K562 (cell line): ENCODE measurements at regions not wholly inside any gene's neighbourhood (a gene's known extent, or its start where the extent isn't known, plus 50 kb on each side); places are given as distances from the start of the nearest gene placed in this dataset.

Experiments
- ATAC-seq: fragments of 200-7000 bp; cut with Tn5 transposase; 3 replicates; pipeline ENCODE4 v1.9.1; 2020; ENCODE audit warnings: moderate library complexity
- BruUV-seq: library from RNA; stranded (reverse); fragments of 400-500 nt; replicated peaks from 2 replicates; lab custom pipeline; 2021; lab: Mats Ljungman, UMichigan
- CTCF ChIA-PET: fragments of 300-600 bp; formaldehyde crosslinking; extraction: SDS; loops from one replicate; lab custom pipeline; 2021; ENCODE audit warnings: low intra/inter-chr PET ratio; lab: Yijun Ruan, JAX
- POLR2A ChIA-PET: fragments of 300-600, 350-650 bp; sonication (Branson Sonifier 250); formaldehyde crosslinking; extraction: SDS; loops from one replicate; lab custom pipeline; 2021; ENCODE audit warnings: antibody characterized with exemption, inconsistent platforms; lab: Yijun Ruan, JAX
- DNase-seq, 4 experiments: peaks; one replicate each; pipeline versions ENCODE4 v3.0.0 to v3.0.0-alpha.2; 2011 to 2018; ENCODE audit warnings: low spot score in 3 of 4, mixed read lengths in 3 of 4; ENCODE audit errors: extremely low read depth in 1 of 4
- FAIRE-seq: peaks from 2 replicates; lab custom pipeline; 2011; peaks lifted over from hg19 to GRCh38; lab: Jason Lieb, UNC
- H2AFZ ChIP-seq: 2 replicates; pipeline ENCODE4 v1.6.0; 2011; ENCODE audit warnings: low read depth, low read length, control low read depth, inconsistent platforms
- H3K27ac ChIP-seq: fragments of 200-600 bp; 3 replicates; pipeline ENCODE4 v1.8.0; 2011; ENCODE audit warnings: low read depth, mild to moderate bottlenecking, control low read depth, inconsistent platforms, low read length, moderate library complexity, mixed read lengths; ENCODE audit errors: extremely low read depth
- H3K27me3 ChIP-seq, 2 experiments: fragments of 300-600 bp in 1 of 2; 2 replicates in 1 of 2; 3 replicates in 1 of 2; pipeline versions ENCODE4 v1.6.0 to v1.8.0; 2011; ENCODE audit warnings: inconsistent platforms in 2 of 2, low read length in 2 of 2, mild to moderate bottlenecking in 1 of 2, mixed read lengths in 1 of 2, moderate library complexity in 1 of 2; ENCODE audit not compliant: control insufficient read depth in 2 of 2, insufficient read depth in 2 of 2
- H3K36me3 ChIP-seq: fragments of 300-600 bp; 3 replicates; pipeline ENCODE4 v1.8.0; 2011; ENCODE audit warnings: mild to moderate bottlenecking, low read length, inconsistent platforms; ENCODE audit not compliant: control insufficient read depth, insufficient read depth
- H3K4me1 ChIP-seq, 2 experiments: fragments of 200-600 bp in 1 of 2; replicated peaks in 1 of 2; 2 replicates in 1 of 2; 3 replicates in 1 of 2; pipeline versions ENCODE4 v1.5.1 to v1.8.0; 2011; ENCODE audit warnings: inconsistent platforms in 2 of 2, low read length in 2 of 2, mild to moderate bottlenecking in 1 of 2, mixed read lengths in 1 of 2, moderate library complexity in 1 of 2; ENCODE audit not compliant: control insufficient read depth in 2 of 2, insufficient read depth in 2 of 2
- H3K4me2 ChIP-seq: 2 replicates; pipeline ENCODE4 v1.6.1; 2011; ENCODE audit warnings: low read length, control low read depth, inconsistent platforms, mixed read lengths; ENCODE audit not compliant: insufficient read depth
- H3K4me3 ChIP-seq: fragments of 200-600 bp; sonication (generic), shearing (Covaris generic); 2 replicates; pipeline ENCODE4 v1.5.1; 2016; ENCODE audit warnings: control low read depth, inconsistent platforms
- H3K79me2 ChIP-seq: fragments of 200-600 bp; 3 replicates; pipeline ENCODE4 v1.8.0; 2011; ENCODE audit warnings: low read length, inconsistent platforms; ENCODE audit not compliant: control insufficient read depth, insufficient read depth
- H3K9ac ChIP-seq, 2 experiments: 2 replicates each; pipeline versions ENCODE4 v1.6.0 to v1.6.1; 2011; ENCODE audit warnings: low read depth in 2 of 2, low read length in 2 of 2, control low read depth in 1 of 2, inconsistent platforms in 1 of 2, mild to moderate bottlenecking in 1 of 2, mixed read lengths in 1 of 2; ENCODE audit not compliant: insufficient read depth in 1 of 2
- H3K9me1 ChIP-seq: one replicate; pipeline ENCODE4 v1.6.0; 2011; ENCODE audit warnings: inconsistent platforms, mild to moderate bottlenecking, low read length, moderate library complexity; ENCODE audit not compliant: control insufficient read depth, insufficient read depth
- H3K9me3 ChIP-seq: replicated peaks from 2 replicates; pipeline ENCODE4 v1.5.1; 2011; ENCODE audit warnings: low read depth, low read length, inconsistent platforms; ENCODE audit not compliant: control insufficient read depth, insufficient read depth
- H4K20me1 ChIP-seq: replicated peaks from 2 replicates; pipeline ENCODE4 v1.6.1; 2011; ENCODE audit warnings: low read length, inconsistent platforms, mixed read lengths; ENCODE audit not compliant: control insufficient read depth, insufficient read depth
- BRF2 ChIP-seq: IDR thresholded peaks from 3 replicates; pipeline ENCODE4 v1.6.1; 2011; ENCODE audit warnings: borderline replicate concordance, mild to moderate bottlenecking; ENCODE audit not compliant: insufficient read length, insufficient read depth
- FOSL1 ChIP-seq: fragments of 200-800 bp; sonication (Bioruptor generic); conservative IDR thresholded peaks from 2 replicates; pipeline ENCODE4 v1.6.1; 2016; ENCODE audit warnings: missing genetic modification characterization, missing compliant biosample characterization
- GTF3C2 ChIP-seq: IDR thresholded peaks from 3 replicates; pipeline ENCODE4 v1.6.1; 2011; ENCODE audit warnings: borderline replicate concordance, mild to moderate bottlenecking, moderate library complexity; ENCODE audit not compliant: insufficient read length; ENCODE audit errors: extremely low read depth
- KAT7 ChIP-seq: sonication (generic); formaldehyde crosslinking; IDR thresholded peaks from 2 replicates; pipeline ENCODE4 v1.8.0; 2022; ENCODE audit warnings: missing genetic modification reagents, mild to moderate bottlenecking, borderline replicate concordance
- MCM5 ChIP-seq: fragments of 450-650 bp; IDR thresholded peaks from 2 replicates; pipeline ENCODE4 v1.6.1; 2016; ENCODE audit warnings: low read depth
- MXI1 ChIP-seq: IDR thresholded peaks from 2 replicates; pipeline ENCODE4 v1.6.1; 2011; ENCODE audit warnings: low read depth, mild to moderate bottlenecking, improper control_type of control experiment, low read length
- PRMT5 ChIP-seq: sonication (generic); formaldehyde crosslinking; IDR thresholded peaks from 2 replicates; pipeline ENCODE4 v1.5.0; 2020; ENCODE audit warnings: missing genetic modification reagents
- SMARCB1 ChIP-seq: IDR thresholded peaks from 2 replicates; pipeline ENCODE4 v1.6.1; 2011; ENCODE audit warnings: improper control_type of control experiment, low read depth; ENCODE audit not compliant: insufficient read length
- WGBS: fragments of 100-300 bp; shearing (Covaris generic); methylation state at CpG from one replicate; pipeline ENCODE4 v1.1.6; 2016; ENCODE audit warnings: low coverage, mixed read lengths; ENCODE audit not compliant: insufficient coverage; ENCODE audit errors: missing lambda C conversion rate; 5-methylcytosine and 5-hydroxymethylcytosine counted together
- in situ Hi-C: fragments of 300-500 bp; cut with MboI; formaldehyde crosslinking; loops from 4 replicates; pipeline ENCODE4 v1.15.0; 2018; ENCODE audit warnings: inconsistent platforms, mixed read lengths
- intact Hi-C: fragments of 100-400 bp; cut with micrococcal nuclease; formaldehyde crosslinking; loops from 2 replicates; pipeline ENCODE4 v1.14.2; 2022
- TF ChIP-seq, protein P1 (sequence below): fragments of 450-650 bp; IDR thresholded peaks from 2 replicates; pipeline ENCODE4 v1.7.0; 2016; ENCODE audit warnings: borderline replicate concordance

DNA sequence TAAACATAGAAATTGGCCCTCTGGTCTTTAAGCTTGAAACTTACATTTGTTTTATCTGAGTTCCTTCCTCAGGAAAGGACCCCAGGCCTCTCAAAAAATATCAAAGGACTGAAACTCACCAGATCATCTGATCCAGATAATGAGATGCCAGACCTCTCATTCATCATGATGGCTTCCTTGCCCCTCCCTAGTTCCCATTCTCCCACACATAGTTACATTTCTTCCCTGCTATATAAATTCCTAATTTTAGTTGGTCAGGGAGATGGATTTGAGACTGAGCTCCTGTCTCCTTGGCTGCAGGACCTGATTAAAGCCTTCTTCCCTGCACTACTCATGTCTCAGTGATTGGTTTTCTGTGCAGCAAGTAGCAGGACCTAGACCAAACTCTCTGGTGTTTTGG, 119.4 kb upstream of the SPIN1 start (continued):
- no peak for TF ChIP-seq GTF3C2

DNA sequence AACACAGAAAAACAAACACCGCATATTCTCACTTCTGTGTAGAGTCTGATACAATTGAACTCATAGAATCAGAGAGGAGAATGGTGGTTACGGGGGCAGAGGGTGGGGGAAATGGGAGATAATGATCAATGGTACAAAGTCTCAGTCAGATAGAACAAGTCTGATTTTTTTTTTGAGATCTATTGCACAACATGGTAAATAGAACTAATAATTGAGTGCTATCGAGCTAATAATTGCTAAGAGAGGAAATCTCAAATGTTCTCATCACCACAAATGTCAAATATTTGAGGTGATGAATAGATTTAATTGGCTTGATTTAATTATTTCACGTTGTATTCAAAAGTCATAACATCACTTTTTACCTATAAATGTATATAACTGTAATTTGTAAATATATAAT, 121.0 kb upstream of the SPIN1 start:
- ATAC-seq (no peak), DNase-seq (no peak), FAIRE-seq (no peak)
- CTCF ChIA-PET = no interaction called here
- no peaks in the 10 kb centered on the region for H3K9me1 ChIP-seq
- no peak overlapping the region for H2AFZ ChIP-seq
- no peaks in the 10 kb centered on the region for H3K4me1 ChIP-seq
- 10% methylated on average over 4 of the region's 4 CpGs for WGBS
- intact Hi-C loops (no loop called here), in situ Hi-C loops (no loop called here)
- no peaks in the 10 kb centered on the region for H4K20me1 ChIP-seq
- no peaks in the 10 kb centered on the region for H3K36me3 ChIP-seq
- no peak overlapping the region for H3K9ac ChIP-seq
- H3K79me2 ChIP-seq = no peaks in the 10 kb centered on the region
- H3K27me3 ChIP-seq = peaks cover 0 to 4% of the 10 kb centered on the region in 2 experiments; a peak in 1 of 5 replicates
- H3K4me2 ChIP-seq = no peak overlapping the region
- BruUV-seq = no TSS peak
- H3K4me3 ChIP-seq = no peak overlapping the region
- POLR2A ChIA-PET = no interaction called here
- no peaks in the 10 kb centered on the region for H3K9me3 ChIP-seq
- no peak overlapping the region for H3K27ac ChIP-seq
- no peak for TF ChIP-seq KAT7
- no peak for TF ChIP-seq BRF2
- TF ChIP-seq, protein P1, sequence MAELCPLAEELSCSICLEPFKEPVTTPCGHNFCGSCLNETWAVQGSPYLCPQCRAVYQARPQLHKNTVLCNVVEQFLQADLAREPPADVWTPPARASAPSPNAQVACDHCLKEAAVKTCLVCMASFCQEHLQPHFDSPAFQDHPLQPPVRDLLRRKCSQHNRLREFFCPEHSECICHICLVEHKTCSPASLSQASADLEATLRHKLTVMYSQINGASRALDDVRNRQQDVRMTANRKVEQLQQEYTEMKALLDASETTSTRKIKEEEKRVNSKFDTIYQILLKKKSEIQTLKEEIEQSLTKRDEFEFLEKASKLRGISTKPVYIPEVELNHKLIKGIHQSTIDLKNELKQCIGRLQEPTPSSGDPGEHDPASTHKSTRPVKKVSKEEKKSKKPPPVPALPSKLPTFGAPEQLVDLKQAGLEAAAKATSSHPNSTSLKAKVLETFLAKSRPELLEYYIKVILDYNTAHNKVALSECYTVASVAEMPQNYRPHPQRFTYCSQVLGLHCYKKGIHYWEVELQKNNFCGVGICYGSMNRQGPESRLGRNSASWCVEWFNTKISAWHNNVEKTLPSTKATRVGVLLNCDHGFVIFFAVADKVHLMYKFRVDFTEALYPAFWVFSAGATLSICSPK = no peak
- TF ChIP-seq FOSL1 (tag) = no peak
- TF ChIP-seq PRMT5 = no peak
- no peak for TF ChIP-seq SMARCB1
- TF ChIP-seq MCM5 = no peak
- no peak for TF ChIP-seq MXI1
